ENCODE measurements at regions not wholly inside any gene's neighbourhood (a gene's known extent, or its start where the extent isn't known, plus 50 kb on each side); places are given as distances from the start of the nearest gene placed in this dataset.

GRCh38 chr3:11953350-11953749 is 50.8 kb upstream of the SYN2 start:
- TF ChIP-seq CTCF (IDR thresholded peaks at IDR 0.05; ENCODE audit: low read depth, low read length) (no peak), POLR2A (IDR thresholded peaks at IDR 0.05; ENCODE audit: extremely low read depth, insufficient read length) (no peak), MAX (IDR thresholded peaks at IDR 0.05; ENCODE audit: low read depth, low read length) (no peak)

Data from NB4 (cell line).